Testis (tissue), 2 donors: ENCODE measurements at regions not wholly inside any gene's neighbourhood (a gene's known extent, or its start where the extent isn't known, plus 50 kb on each side); places are given as distances from the start of the nearest gene placed in this dataset.

Source experiments
- POLR2A ChIP-seq: fragments of 450-650 bp; IDR thresholded peaks from one replicate; pipeline ENCODE4 v1.6.1; 2017; ENCODE audit warnings: antibody characterized with exemption, mild to moderate bottlenecking, moderate library complexity
- TF ChIP-seq, protein P1 (sequence below), 3 experiments: fragments of 450-650 bp in 2 of 3; fragments of 200-600 bp in 1 of 3; sonication (generic) in 1 of 3; IDR thresholded peaks; one replicate each; pipeline ENCODE4 v1.5.1; 2016 to 2019; ENCODE audit warnings: antibody characterized with exemption in 3 of 3, mild to moderate bottlenecking in 2 of 3, moderate library complexity in 1 of 3

DNA sequence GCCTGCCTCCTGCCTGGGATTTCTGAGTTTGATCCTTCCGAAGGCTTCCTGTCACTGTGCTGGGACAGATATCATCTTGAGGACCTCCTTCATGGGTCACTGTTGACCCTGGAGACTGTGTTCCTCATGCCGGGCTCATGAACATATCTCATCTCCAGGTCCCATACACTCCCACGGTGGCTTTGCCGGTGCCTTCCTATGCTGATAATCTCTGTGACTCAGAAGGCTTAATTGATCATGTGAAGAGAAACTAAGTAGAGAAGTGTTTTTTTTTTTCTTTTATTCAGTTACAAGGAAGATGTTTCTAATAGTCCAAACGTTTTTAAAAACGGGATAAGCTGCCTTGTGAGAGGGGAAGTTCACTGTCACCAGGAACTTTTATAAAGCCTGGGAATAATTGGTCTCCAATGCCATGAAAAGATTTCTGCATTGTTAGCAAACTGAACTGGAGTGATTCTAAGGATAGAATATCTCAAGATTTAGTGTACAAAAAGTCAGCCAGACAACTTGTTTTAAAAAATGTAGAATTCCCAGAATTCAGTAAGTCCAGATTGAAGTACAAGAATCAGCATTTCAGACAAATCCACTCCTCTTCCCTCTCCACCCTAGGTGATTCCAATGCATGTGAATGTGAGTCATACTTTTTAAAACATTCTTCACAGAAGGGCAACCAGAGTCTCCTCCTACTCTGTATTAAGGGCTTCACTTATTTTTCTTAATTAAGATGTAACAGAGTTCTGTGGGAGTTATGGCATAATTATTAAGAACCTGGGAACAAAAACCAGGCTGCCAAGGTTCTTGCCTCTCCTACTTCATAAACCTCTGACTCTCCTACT is 139.8 kb upstream of the LGR5 start:
- TF ChIP-seq, protein P1, sequence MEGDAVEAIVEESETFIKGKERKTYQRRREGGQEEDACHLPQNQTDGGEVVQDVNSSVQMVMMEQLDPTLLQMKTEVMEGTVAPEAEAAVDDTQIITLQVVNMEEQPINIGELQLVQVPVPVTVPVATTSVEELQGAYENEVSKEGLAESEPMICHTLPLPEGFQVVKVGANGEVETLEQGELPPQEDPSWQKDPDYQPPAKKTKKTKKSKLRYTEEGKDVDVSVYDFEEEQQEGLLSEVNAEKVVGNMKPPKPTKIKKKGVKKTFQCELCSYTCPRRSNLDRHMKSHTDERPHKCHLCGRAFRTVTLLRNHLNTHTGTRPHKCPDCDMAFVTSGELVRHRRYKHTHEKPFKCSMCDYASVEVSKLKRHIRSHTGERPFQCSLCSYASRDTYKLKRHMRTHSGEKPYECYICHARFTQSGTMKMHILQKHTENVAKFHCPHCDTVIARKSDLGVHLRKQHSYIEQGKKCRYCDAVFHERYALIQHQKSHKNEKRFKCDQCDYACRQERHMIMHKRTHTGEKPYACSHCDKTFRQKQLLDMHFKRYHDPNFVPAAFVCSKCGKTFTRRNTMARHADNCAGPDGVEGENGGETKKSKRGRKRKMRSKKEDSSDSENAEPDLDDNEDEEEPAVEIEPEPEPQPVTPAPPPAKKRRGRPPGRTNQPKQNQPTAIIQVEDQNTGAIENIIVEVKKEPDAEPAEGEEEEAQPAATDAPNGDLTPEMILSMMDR (IDR thresholded peaks at IDR 0.05): no peak
- no peak for TF ChIP-seq POLR2A
